Upper lobe of right lung (tissue), 1 donor: ENCODE measurements at regions not wholly inside any gene's neighbourhood (a gene's known extent, or its start where the extent isn't known, plus 50 kb on each side); places are given as distances from the start of the nearest gene placed in this dataset.

Experiments
- ATAC-seq: fragments of 200-7000 bp; cut with Tn5 transposase; one replicate; pipeline ENCODE4 v1.9.1; 2020; ENCODE audit warnings: mild to moderate bottlenecking, moderate library complexity
- DNase-seq: peaks from one replicate; pipeline ENCODE4 v3.0.0-alpha.2; 2020
- H3K27ac ChIP-seq: fragments of 200-600 bp; one replicate; pipeline ENCODE4 v1.8.0; 2022
- H3K27me3 ChIP-seq: fragments of 200-600 bp; one replicate; pipeline ENCODE4 v1.8.0; 2022; ENCODE audit warnings: mild to moderate bottlenecking
- H3K36me3 ChIP-seq: fragments of 200-600 bp; one replicate; pipeline ENCODE4 v1.8.0; 2022
- H3K4me1 ChIP-seq: fragments of 200-600 bp; one replicate; pipeline ENCODE4 v1.8.0; 2022
- H3K4me3 ChIP-seq: fragments of 200-600 bp; one replicate; pipeline ENCODE4 v1.8.0; 2022; ENCODE audit warnings: mild to moderate bottlenecking
- H3K9me3 ChIP-seq: fragments of 200-600 bp; one replicate; pipeline ENCODE4 v1.8.0; 2022
- CTCF ChIP-seq: fragments of 200-600 bp; IDR thresholded peaks from one replicate; pipeline ENCODE4 v1.8.0; 2022; ENCODE audit warnings: antibody characterized with exemption
- intact Hi-C: fragments of 100-400 bp; cut with DNase I; formaldehyde crosslinking; loops from one replicate; pipeline ENCODE4 v1.11.0; 2022
- donor health status: DM: no; HTN: yes; CAD: no; lungs with severe emphysema.

DNA sequence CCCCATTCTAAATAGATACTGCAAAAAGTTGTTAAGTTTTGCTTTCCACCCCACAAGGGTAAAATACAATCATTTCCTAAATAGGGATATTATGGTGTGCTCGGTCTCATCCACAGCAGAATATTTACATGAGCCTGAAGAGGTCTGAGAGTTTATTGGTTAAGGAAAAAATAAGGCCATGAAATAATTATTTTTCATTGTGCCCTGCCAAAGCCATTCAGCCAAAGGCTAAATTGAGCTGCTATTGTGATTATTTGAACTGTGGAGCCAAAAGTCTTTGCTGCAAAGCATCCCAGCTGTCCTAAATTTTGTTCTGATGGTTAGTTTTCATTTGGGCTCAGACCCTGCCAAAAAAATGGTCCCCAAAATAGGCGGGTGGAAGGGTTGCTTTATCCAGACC, 298.7 kb upstream of the ESRRG start:
- no peaks in the 10 kb centered on the region for H3K4me1 ChIP-seq
- no peaks in the 10 kb centered on the region for H3K36me3 ChIP-seq
- DNase-seq (no peak), ATAC-seq (no peak)
- H3K27me3 ChIP-seq: no peaks in the 10 kb centered on the region
- no peak overlapping the region for H3K27ac ChIP-seq
- H3K4me3 ChIP-seq: no peak overlapping the region
- intact Hi-C loops: no loop called here
- no peak for TF ChIP-seq CTCF
- no peaks in the 10 kb centered on the region for H3K9me3 ChIP-seq

- no peaks in the 10 kb centered on the region for H3K27me3 ChIP-seq
- no peak for DNase-seq
These were observed 298.2 kb upstream of the ESRRG start for GRCh38 chr1:217021400-217021799.

DNA sequence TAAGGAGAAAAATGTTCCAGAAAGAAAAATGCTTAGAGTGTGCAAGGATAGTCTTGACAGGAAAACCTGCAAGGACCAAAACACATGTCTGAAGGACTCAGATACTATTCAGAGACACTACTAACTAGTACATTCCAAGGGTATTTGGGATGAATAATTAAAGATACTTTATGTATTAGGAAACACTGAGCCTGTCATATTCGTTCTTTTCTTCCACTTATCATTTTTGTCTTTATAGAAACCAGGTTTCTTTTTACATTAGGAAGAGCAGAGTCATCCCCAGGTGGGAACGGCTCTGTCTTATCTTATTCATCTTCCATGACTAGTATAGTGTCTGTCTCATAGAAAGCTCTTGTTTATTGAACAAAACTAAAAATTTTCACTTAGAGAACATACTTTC, 296.2 kb upstream of the ESRRG start:
- Histone ChIP-seq H3K9me3 (no peaks in the 10 kb centered on the region), H3K36me3 (no peaks in the 10 kb centered on the region), H3K27ac (no peak overlapping the region), H3K4me1 (no peaks in the 10 kb centered on the region), H3K4me3 (no peak overlapping the region), H3K27me3 (no peaks in the 10 kb centered on the region)
- intact Hi-C loops: no loop called here
- no peak for TF ChIP-seq CTCF
- no peak for ATAC-seq
- DNase-seq: no peak

More at GRCh38 chr1:217021400-217021799, 298.2 kb upstream of the ESRRG start:
- Histone ChIP-seq H3K36me3 (no peaks in the 10 kb centered on the region), H3K27ac (no peak overlapping the region), H3K4me1 (no peaks in the 10 kb centered on the region), H3K4me3 (no peak overlapping the region), H3K9me3 (no peaks in the 10 kb centered on the region)
- no peak for TF ChIP-seq CTCF
- ATAC-seq: no peak
- intact Hi-C loops: no loop called here

DNA sequence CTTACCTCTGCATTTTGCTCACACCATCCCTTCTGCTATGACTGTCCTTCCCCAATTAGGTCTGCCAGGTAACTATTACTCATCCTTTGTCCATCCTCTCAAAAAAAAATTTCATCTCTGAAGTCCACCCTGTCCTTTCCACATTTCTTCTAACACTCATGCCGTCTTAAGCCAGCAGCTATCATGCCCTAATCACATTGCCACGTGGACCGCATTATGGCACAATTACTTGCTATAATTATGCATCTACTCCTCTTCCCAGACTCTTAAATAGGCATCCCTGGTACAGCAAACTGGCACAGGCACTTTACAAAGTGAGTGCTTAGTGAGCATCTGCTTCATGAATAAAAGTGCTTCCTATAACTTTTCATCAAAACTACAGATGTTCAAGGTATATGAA, 295.4 kb upstream of the ESRRG start:
- intact Hi-C loops: no loop called here
- DNase-seq (no peak), ATAC-seq (no peak)
- H3K27me3 ChIP-seq: no peaks in the 10 kb centered on the region
- no peaks in the 10 kb centered on the region for H3K4me1 ChIP-seq
- H3K36me3 ChIP-seq: no peaks in the 10 kb centered on the region
- H3K4me3 ChIP-seq: no peak overlapping the region
- no peak for TF ChIP-seq CTCF
- no peaks in the 10 kb centered on the region for H3K9me3 ChIP-seq
- H3K27ac ChIP-seq: no peak overlapping the region

- no peaks in the 10 kb centered on the region for H3K36me3 ChIP-seq
- intact Hi-C loops: no loop called here
- ATAC-seq (no peak), DNase-seq (no peak)
- no peaks in the 10 kb centered on the region for H3K27me3 ChIP-seq
- no peaks in the 10 kb centered on the region for H3K9me3 ChIP-seq
- no peak overlapping the region for H3K4me3 ChIP-seq
- no peak overlapping the region for H3K27ac ChIP-seq
- no peaks in the 10 kb centered on the region for H3K4me1 ChIP-seq
- no peak for TF ChIP-seq CTCF
These were observed 293.9 kb upstream of the ESRRG start for GRCh38 chr1:217017165-217017564.

GRCh38 chr1:217014066-217014465, 290.8 kb upstream of the ESRRG start:
- TF ChIP-seq CTCF: no peak
- intact Hi-C loops: no loop called here
- DNase-seq (no peak), ATAC-seq (no peak)
- Histone ChIP-seq H3K27me3 (no peaks in the 10 kb centered on the region), H3K36me3 (no peaks in the 10 kb centered on the region), H3K27ac (no peak overlapping the region), H3K4me1 (no peaks in the 10 kb centered on the region), H3K9me3 (no peaks in the 10 kb centered on the region), H3K4me3 (no peak overlapping the region)
